HepG2 (cell line): ENCODE measurements at regions not wholly inside any gene's neighbourhood (a gene's known extent, or its start where the extent isn't known, plus 50 kb on each side); places are given as distances from the start of the nearest gene placed in this dataset.
"Not testable (repeated sequence)": the region's sequence is repeated elsewhere in the genome, so short reads cannot be mapped to it uniquely, and the experiment has no call there.

ENCODE experiments used
- ATAC-seq: fragments of 200-7000 bp; cut with Tn5 transposase; 3 replicates; pipeline ENCODE4 v1.9.1; 2020; ENCODE audit warnings: mild to moderate bottlenecking, moderate library complexity
- BruUV-seq: library from RNA; stranded (reverse); fragments of 400-500 nt; replicated peaks from 2 replicates; lab custom pipeline; 2021; lab: Mats Ljungman, UMichigan
- CTCF ChIA-PET: fragments of 300-600 bp; formaldehyde crosslinking; extraction: SDS; loops from one replicate; lab custom pipeline; 2021; ENCODE audit warnings: low total read pairs, inconsistent platforms, low intra/inter-chr PET ratio; lab: Yijun Ruan, JAX
- POLR2A ChIA-PET: fragments of 350-600 bp; sonication (Branson Sonifier 250); formaldehyde crosslinking; loops from one replicate; lab custom pipeline; 2020; ENCODE audit warnings: antibody characterized with exemption, inconsistent platforms; lab: Yijun Ruan, JAX
- DNase-seq: peaks from one replicate; pipeline ENCODE4 v3.0.0-alpha.2; 2015; ENCODE audit warnings: low spot score
- FAIRE-seq: peaks from 3 replicates; lab custom pipeline; 2011; peaks lifted over from hg19 to GRCh38; lab: Jason Lieb, UNC
- H2AFZ ChIP-seq: one replicate; pipeline ENCODE4 v1.6.1; 2011; ENCODE audit warnings: low read length, inconsistent platforms
- H3K27ac ChIP-seq: fragments of 300-600 bp; 3 replicates; pipeline ENCODE4 v1.8.0; 2011; ENCODE audit warnings: mixed run types, mild to moderate bottlenecking, mixed read lengths, low read length, inconsistent platforms; ENCODE audit not compliant: insufficient read depth; ENCODE audit errors: extremely low read length
- H3K27me3 ChIP-seq, 2 experiments: fragments of 200-600 bp in 1 of 2; 2 replicates in 1 of 2; 3 replicates in 1 of 2; pipeline versions ENCODE4 v1.6.0 to v1.8.0; 2011; ENCODE audit warnings: low read length in 2 of 2, mild to moderate bottlenecking in 2 of 2, moderate library complexity in 2 of 2, inconsistent platforms in 1 of 2; ENCODE audit not compliant: insufficient read depth in 2 of 2, control insufficient read depth in 1 of 2
- H3K36me3 ChIP-seq, 2 experiments: fragments of 200-600 bp in 1 of 2; replicated peaks in 1 of 2; 2 replicates in 1 of 2; 3 replicates in 1 of 2; pipeline versions ENCODE4 v1.5.1 to v1.8.0; 2011; ENCODE audit warnings: low read length in 2 of 2, inconsistent platforms in 1 of 2; ENCODE audit not compliant: insufficient read depth in 2 of 2, control insufficient read depth in 1 of 2
- H3K4me1 ChIP-seq: 2 replicates; pipeline ENCODE4 v1.5.1; 2012; ENCODE audit warnings: low read length, inconsistent platforms; ENCODE audit not compliant: insufficient read depth
- H3K4me2 ChIP-seq: 2 replicates; pipeline ENCODE4 v1.6.0; 2011; ENCODE audit warnings: low read depth, low read length, inconsistent platforms
- H3K4me3 ChIP-seq, 3 experiments: fragments of 200-600 bp in 1 of 3; sonication (generic), shearing (Covaris generic) in 1 of 3; replicated peaks in 1 of 3; 2 replicates each; pipeline ENCODE4 v1.5.1; 2011 to 2016; ENCODE audit warnings: low read length in 3 of 3, inconsistent platforms in 2 of 3, low read depth in 2 of 3, mild to moderate bottlenecking in 2 of 3, control low read depth in 1 of 3, mixed read lengths in 1 of 3; ENCODE audit not compliant: insufficient read depth in 1 of 3
- H3K79me2 ChIP-seq: one replicate; pipeline ENCODE4 v1.6.1; 2011; ENCODE audit warnings: low read length, inconsistent platforms; ENCODE audit not compliant: insufficient read depth
- H3K9ac ChIP-seq: 2 replicates; pipeline ENCODE4 v1.6.0; 2011; ENCODE audit warnings: mild to moderate bottlenecking, low read depth, low read length, inconsistent platforms; ENCODE audit not compliant: insufficient read depth
- H3K9me3 ChIP-seq: 2 replicates; pipeline ENCODE4 v1.5.1; 2012; ENCODE audit warnings: mild to moderate bottlenecking, low read length
- H4K20me1 ChIP-seq: 2 replicates; pipeline ENCODE4 v1.6.0; 2011; ENCODE audit warnings: inconsistent platforms, mild to moderate bottlenecking, low read length, moderate library complexity; ENCODE audit not compliant: insufficient read depth
- CENPT ChIP-seq: sonication (generic); formaldehyde crosslinking; IDR thresholded peaks from 2 replicates; pipeline ENCODE4 v1.8.0; 2022; ENCODE audit warnings: low read depth, mild to moderate bottlenecking, moderate library complexity, missing genetic modification reagents
- FUBP1 ChIP-seq: sonication (generic); formaldehyde crosslinking; IDR thresholded peaks from 2 replicates; pipeline ENCODE4 v1.5.1; 2020; ENCODE audit warnings: missing genetic modification reagents, mild to moderate bottlenecking, borderline replicate concordance
- MTF2 ChIP-seq: sonication (generic); formaldehyde crosslinking; IDR thresholded peaks from 2 replicates; pipeline ENCODE4 v1.5.0; 2020; ENCODE audit warnings: missing genetic modification reagents, borderline replicate concordance
- PRDM10 ChIP-seq: sonication (generic); formaldehyde crosslinking; IDR thresholded peaks from 2 replicates; pipeline ENCODE4 v1.4.0; 2020; ENCODE audit warnings: low read depth, missing genetic modification reagents
- TFAP4 ChIP-seq: sonication (generic); IDR thresholded peaks from 2 replicates; pipeline ENCODE4 v1.6.1; 2016; ENCODE audit warnings: low read depth, borderline replicate concordance
- TFDP2 ChIP-seq: sonication (generic); formaldehyde crosslinking; IDR thresholded peaks from 2 replicates; pipeline ENCODE4 v1.4.0; 2020; ENCODE audit warnings: missing genetic modification reagents
- ZNF136 ChIP-seq: sonication (generic); formaldehyde crosslinking; IDR thresholded peaks from 2 replicates; pipeline ENCODE4 v1.8.1; 2022; ENCODE audit warnings: low read depth, mild to moderate bottlenecking, moderate library complexity, missing genetic modification reagents
- ZNF766 ChIP-seq: sonication (generic); formaldehyde crosslinking; IDR thresholded peaks from 2 replicates; pipeline ENCODE4 v1.5.0; 2020; ENCODE audit warnings: missing genetic modification reagents, borderline replicate concordance
- WGBS: methylation state at CpG from one replicate; pipeline ENCODE4 v1.1.6; 2017; ENCODE audit warnings: low lambda C conversion rate; 5-methylcytosine and 5-hydroxymethylcytosine counted together
- in situ Hi-C: cut with HindIII; loops from 2 replicates; pipeline ENCODE4 v1.10.0; 2017; ENCODE audit warnings: low pct_unique_long_range_greater_than_20kb; ENCODE audit not compliant: extremely low pct_ligation_motif_present
- intact Hi-C: fragments of 100-400 bp; cut with micrococcal nuclease; formaldehyde crosslinking; loops from one replicate; pipeline ENCODE4 v1.10.0; 2022; ENCODE audit not compliant: unreplicated experiment

GRCh38 chrX:9411682-9412081 lies 53.2 kb upstream of the TBL1X start:
- in situ Hi-C loops, H3K4me3 ChIP-seq, H3K79me2 ChIP-seq, ATAC-seq, H3K27me3 ChIP-seq, H3K9ac ChIP-seq, intact Hi-C loops, H3K36me3 ChIP-seq, H2AFZ ChIP-seq, DNase-seq, H3K4me1 ChIP-seq, H3K27ac ChIP-seq, H4K20me1 ChIP-seq, CTCF ChIA-PET, H3K4me2 ChIP-seq, POLR2A ChIA-PET, FAIRE-seq, H3K9me3 ChIP-seq, BruUV-seq: not testable (repeated sequence)
- WGBS: 65% methylated on average over 16 of the region's 16 CpGs

GRCh38 chrX:9414416-9414815 lies 50.4 kb upstream of the TBL1X start:
- 53% methylated on average over 10 of the region's 10 CpGs for WGBS
- no peaks in the 10 kb centered on the region for H4K20me1 ChIP-seq
- intact Hi-C loops: no loop called here
- H3K9me3 ChIP-seq: no peaks in the 10 kb centered on the region
- no peaks in the 10 kb centered on the region for H3K4me1 ChIP-seq
- POLR2A ChIA-PET: no interaction called here
- H3K79me2 ChIP-seq: no peaks in the 10 kb centered on the region
- H3K36me3 ChIP-seq: no peaks in the 10 kb centered on the region
- no peak overlapping the region for H3K27ac ChIP-seq
- TF ChIP-seq ZNF766 (no peak), FUBP1 (CRISPR knock-in tag) (no peak), CENPT (CRISPR knock-in tag) (no peak), PRDM10 (CRISPR knock-in tag) (no peak), TFAP4 (no peak), TFDP2 (CRISPR knock-in tag) (no peak), ZNF136 (CRISPR knock-in tag) (no peak), MTF2 (CRISPR knock-in tag) (no peak)
- H3K9ac ChIP-seq: no peak overlapping the region
- H3K4me3 ChIP-seq: no peak overlapping the region
- in situ Hi-C loops: no loop called here
- FAIRE-seq (no peak), DNase-seq (no peak), ATAC-seq (no peak)
- no TSS peak for BruUV-seq
- CTCF ChIA-PET: no interaction called here
- no peaks in the 10 kb centered on the region; a peak in 1 of 5 replicates for H3K27me3 ChIP-seq
- H3K4me2 ChIP-seq: no peak overlapping the region
- H2AFZ ChIP-seq: no peak overlapping the region
